ENCODE measurements at regions not wholly inside any gene's neighbourhood (a gene's known extent, or its start where the extent isn't known, plus 50 kb on each side); places are given as distances from the start of the nearest gene placed in this dataset.
A peak's percentile ranks its signal among the peaks of the same experiment; 100 is the strongest.

GRCh38 chr9:105154723-105155191, 89.7 kb upstream of the SLC44A1 start:
- TF ChIP-seq CTCF (IDR thresholded peaks at IDR 0.05 in 8 of 11, conservative IDR thresholded peaks at IDR 0.05 in 3 of 11) (peak in 3 of 11 experiments; percentile 4 to 23 (median 9)), POLR2A (IDR thresholded peaks at IDR 0.05) (no peak)
